ENCODE measurements at regions not wholly inside any gene's neighbourhood (a gene's known extent, or its start where the extent isn't known, plus 50 kb on each side); places are given as distances from the start of the nearest gene placed in this dataset.

GRCh38 chr10:74760086-74760979 is 66.1 kb upstream of the KAT6B start:
- TF ChIP-seq, protein P1, sequence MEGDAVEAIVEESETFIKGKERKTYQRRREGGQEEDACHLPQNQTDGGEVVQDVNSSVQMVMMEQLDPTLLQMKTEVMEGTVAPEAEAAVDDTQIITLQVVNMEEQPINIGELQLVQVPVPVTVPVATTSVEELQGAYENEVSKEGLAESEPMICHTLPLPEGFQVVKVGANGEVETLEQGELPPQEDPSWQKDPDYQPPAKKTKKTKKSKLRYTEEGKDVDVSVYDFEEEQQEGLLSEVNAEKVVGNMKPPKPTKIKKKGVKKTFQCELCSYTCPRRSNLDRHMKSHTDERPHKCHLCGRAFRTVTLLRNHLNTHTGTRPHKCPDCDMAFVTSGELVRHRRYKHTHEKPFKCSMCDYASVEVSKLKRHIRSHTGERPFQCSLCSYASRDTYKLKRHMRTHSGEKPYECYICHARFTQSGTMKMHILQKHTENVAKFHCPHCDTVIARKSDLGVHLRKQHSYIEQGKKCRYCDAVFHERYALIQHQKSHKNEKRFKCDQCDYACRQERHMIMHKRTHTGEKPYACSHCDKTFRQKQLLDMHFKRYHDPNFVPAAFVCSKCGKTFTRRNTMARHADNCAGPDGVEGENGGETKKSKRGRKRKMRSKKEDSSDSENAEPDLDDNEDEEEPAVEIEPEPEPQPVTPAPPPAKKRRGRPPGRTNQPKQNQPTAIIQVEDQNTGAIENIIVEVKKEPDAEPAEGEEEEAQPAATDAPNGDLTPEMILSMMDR (IDR thresholded peaks at IDR 0.05; ENCODE audit: borderline replicate concordance, insufficient read depth, low read depth, low read length) = no peak
- H3K4me3 ChIP-seq (ENCODE audit: low read depth, low read length) = no peak overlapping the region

DNA sequence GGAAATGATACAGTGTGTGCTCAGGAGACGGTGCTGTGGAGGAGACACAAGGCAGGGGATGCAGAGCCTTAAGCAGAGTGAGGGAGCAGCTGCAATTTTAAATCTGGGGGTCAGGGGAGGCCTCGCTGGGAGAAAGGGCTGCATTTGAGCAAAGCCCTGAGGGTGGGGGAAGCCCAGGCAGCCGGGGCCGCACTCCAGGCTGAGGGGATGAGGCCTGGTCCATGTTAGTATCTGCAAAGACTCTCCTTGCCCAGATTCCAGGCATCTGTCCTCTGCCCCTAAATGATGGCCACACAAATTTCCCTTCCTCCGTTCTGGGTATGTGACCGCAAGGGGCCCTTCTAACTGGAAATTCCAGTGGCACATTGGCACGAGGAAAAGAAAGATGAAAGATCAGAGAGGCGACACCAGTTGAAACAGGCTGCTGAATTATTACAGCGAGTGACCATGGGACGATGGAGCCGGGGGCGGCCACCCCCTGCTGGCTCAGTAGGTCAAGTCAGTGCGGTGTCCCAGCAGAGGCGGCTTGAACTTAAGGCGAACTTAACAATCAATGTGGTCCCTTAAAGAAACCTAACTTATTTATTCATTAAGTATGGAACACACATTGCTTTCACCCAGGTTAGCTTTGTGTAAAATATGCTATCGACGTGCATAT is 62.3 kb upstream of the KAT6B start:
- no peak overlapping the region for H3K4me3 ChIP-seq (ENCODE audit: low read depth, low read length)
- TF ChIP-seq, protein P1 (IDR thresholded peaks at IDR 0.05; ENCODE audit: borderline replicate concordance, insufficient read depth, low read depth, low read length) = no peak

DNA sequence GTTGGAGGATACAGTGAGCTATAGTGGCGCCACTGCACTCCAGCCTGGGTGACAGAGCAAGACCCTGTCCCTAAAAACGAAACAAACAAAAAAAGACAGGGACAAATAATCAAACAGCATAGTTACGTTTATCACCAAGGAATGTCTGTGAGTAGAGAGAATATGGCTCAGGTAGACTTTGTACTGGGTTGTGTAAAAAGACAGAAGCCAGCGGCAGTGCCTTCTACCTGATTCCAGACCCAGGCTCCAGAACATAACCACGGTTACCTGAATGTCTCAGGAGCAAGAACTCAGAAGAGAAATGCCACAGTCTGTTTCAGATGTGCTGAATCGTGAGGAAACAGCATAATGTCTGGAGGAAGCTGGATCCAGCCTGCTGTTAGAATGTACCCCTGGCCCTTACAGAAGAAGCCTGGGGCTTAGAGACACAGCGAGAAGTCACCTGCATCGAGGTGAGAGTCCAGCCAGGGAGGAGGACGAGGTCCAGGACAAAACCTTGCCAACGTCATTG is 60.9 kb upstream of the KAT6B start:
- H3K4me3 ChIP-seq (ENCODE audit: low read depth, low read length) = no peak overlapping the region
- TF ChIP-seq, protein P1 (IDR thresholded peaks at IDR 0.05; ENCODE audit: borderline replicate concordance, insufficient read depth, low read depth, low read length) = no peak

- TF ChIP-seq, protein P1 (IDR thresholded peaks at IDR 0.05; ENCODE audit: borderline replicate concordance, insufficient read depth, low read depth, low read length) = no peak
- H3K4me3 ChIP-seq (ENCODE audit: low read depth, low read length) = no peak overlapping the region
Observed at GRCh38 chr10:74766501-74766900, 59.9 kb upstream of the KAT6B start.

GRCh38 chr10:74770400-74770799 is 56.0 kb upstream of the KAT6B start:
- TF ChIP-seq, protein P1 (IDR thresholded peaks at IDR 0.05; ENCODE audit: borderline replicate concordance, insufficient read depth, low read depth, low read length) = no peak
- no peak overlapping the region for H3K4me3 ChIP-seq (ENCODE audit: low read depth, low read length)

DNA sequence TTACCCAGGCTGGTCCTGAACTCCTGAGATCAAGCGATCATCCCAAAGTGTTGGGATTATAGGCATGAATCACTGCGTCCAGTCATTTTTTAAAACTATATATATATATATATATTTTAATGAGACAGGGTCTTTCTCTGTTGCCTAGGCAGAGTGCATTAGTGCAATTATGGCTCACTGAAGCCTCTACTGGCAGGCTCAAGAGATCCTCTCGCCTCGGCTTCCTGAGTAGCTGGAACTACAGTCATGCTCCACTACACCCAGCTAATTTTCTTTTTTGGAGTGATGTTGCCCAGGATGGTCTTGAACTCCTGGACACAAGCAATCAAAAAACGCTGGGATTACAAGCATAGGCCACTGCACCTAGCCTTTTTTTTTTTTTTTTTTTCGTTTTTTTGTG is 55.3 kb upstream of the KAT6B start:
- no peak overlapping the region for H3K4me3 ChIP-seq (ENCODE audit: low read depth, low read length)
- TF ChIP-seq, protein P1 (IDR thresholded peaks at IDR 0.05; ENCODE audit: borderline replicate concordance, insufficient read depth, low read depth, low read length) = 0 out of 2 replicates have a peak, but pooled peaks have one; percentile 15

Measured in GM12875 (cell line).